Bronchial epithelial cell (primary cell): ENCODE measurements at regions not wholly inside any gene's neighbourhood (a gene's known extent, or its start where the extent isn't known, plus 50 kb on each side); places are given as distances from the start of the nearest gene placed in this dataset.

Source experiments
- DNase-seq: peaks from one replicate; pipeline ENCODE4 v3.0.0-alpha.2; 2010; ENCODE audit warnings: low read depth
- FAIRE-seq: peaks from 2 replicates; lab custom pipeline; 2011; peaks lifted over from hg19 to GRCh38; lab: Jason Lieb, UNC
- H3K27me3 ChIP-seq: 2 replicates; pipeline ENCODE4 v1.5.1; 2011; ENCODE audit warnings: low read length; ENCODE audit not compliant: control insufficient read depth, insufficient read depth
- H3K36me3 ChIP-seq: 2 replicates; pipeline ENCODE4 v1.5.1; 2011; ENCODE audit warnings: low read length; ENCODE audit not compliant: control insufficient read depth, insufficient read depth
- H3K4me3 ChIP-seq: 2 replicates; pipeline ENCODE4 v1.5.1; 2011; ENCODE audit warnings: mild to moderate bottlenecking, low read depth, low read length, control low read depth
- TF ChIP-seq, protein P1 (sequence below): IDR thresholded peaks from 2 replicates; pipeline ENCODE4 v1.5.1; 2011; ENCODE audit warnings: mild to moderate bottlenecking, moderate library complexity, low read length, control low read depth, inconsistent platforms; ENCODE audit not compliant: insufficient read depth, severe bottlenecking

DNA sequence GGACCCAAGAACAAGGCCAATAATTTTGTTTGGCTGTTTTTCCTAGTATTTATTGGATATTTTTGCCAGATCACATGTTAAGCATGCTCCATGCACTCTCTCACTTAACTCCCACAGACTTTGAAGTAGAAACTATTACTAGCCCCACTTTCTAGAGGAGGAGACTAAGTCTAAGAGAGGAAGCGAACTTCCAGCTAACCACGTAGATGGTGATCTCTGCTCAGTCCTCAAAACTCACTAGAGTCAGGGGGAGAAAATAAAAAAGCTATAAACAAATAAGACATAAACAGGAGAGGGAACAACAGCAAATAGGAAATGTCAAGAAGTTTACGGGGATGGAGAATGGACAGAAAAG, 481.0 kb upstream of the PROK2 start:
- TF ChIP-seq, protein P1, sequence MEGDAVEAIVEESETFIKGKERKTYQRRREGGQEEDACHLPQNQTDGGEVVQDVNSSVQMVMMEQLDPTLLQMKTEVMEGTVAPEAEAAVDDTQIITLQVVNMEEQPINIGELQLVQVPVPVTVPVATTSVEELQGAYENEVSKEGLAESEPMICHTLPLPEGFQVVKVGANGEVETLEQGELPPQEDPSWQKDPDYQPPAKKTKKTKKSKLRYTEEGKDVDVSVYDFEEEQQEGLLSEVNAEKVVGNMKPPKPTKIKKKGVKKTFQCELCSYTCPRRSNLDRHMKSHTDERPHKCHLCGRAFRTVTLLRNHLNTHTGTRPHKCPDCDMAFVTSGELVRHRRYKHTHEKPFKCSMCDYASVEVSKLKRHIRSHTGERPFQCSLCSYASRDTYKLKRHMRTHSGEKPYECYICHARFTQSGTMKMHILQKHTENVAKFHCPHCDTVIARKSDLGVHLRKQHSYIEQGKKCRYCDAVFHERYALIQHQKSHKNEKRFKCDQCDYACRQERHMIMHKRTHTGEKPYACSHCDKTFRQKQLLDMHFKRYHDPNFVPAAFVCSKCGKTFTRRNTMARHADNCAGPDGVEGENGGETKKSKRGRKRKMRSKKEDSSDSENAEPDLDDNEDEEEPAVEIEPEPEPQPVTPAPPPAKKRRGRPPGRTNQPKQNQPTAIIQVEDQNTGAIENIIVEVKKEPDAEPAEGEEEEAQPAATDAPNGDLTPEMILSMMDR: no peak

DNA sequence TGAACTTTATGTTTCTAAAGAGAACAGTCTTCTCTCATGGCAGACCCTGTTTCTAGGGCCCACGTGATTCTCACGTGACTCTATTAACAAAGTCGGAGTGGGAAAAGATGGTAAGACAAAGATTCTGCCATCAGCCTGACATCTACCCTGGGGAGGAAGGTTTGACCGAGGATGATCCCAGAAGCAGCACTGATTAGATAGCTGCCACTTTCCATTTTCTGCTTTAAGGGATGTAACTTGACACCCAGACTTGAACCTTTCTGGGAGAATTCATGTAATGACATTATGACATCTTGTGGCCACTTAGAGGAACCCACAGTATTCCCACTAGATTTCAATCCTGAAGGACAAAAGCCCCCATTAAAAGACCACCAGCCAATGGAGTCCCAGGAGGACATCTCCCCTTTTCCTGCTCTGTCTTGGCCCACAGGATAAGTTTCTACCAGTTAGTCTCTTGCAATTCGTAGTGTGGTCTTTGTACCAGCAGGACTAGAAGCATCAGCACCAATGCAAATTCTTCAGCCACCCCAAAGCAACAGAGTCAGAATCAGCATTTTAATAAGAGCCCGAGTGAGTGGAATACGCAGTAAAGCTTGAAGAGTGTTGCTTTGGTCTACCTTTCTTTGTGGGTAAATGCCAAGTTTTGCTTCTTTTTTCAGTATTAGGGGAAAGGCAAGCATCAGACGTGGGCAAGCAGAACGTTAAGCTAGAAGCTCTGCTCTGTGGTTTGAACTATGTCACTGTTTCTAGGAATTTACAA, 480.5 kb upstream of the PROK2 start:
- FAIRE-seq: no peak
- H3K36me3 ChIP-seq: no peaks in the 10 kb centered on the region
- TF ChIP-seq, protein P1: no peak
- peak; percentile 12 for DNase-seq
- H3K4me3 ChIP-seq: no peak overlapping the region
- H3K27me3 ChIP-seq: peaks cover 2% of the 10 kb centered on the region

More for the DNA sequence above, 481.0 kb upstream of the PROK2 start:
- Histone ChIP-seq H3K36me3 (no peaks in the 10 kb centered on the region), H3K4me3 (no peak overlapping the region), H3K27me3 (peaks cover 2% of the 10 kb centered on the region)
- DNase-seq (no peak), FAIRE-seq (no peak)

DNA sequence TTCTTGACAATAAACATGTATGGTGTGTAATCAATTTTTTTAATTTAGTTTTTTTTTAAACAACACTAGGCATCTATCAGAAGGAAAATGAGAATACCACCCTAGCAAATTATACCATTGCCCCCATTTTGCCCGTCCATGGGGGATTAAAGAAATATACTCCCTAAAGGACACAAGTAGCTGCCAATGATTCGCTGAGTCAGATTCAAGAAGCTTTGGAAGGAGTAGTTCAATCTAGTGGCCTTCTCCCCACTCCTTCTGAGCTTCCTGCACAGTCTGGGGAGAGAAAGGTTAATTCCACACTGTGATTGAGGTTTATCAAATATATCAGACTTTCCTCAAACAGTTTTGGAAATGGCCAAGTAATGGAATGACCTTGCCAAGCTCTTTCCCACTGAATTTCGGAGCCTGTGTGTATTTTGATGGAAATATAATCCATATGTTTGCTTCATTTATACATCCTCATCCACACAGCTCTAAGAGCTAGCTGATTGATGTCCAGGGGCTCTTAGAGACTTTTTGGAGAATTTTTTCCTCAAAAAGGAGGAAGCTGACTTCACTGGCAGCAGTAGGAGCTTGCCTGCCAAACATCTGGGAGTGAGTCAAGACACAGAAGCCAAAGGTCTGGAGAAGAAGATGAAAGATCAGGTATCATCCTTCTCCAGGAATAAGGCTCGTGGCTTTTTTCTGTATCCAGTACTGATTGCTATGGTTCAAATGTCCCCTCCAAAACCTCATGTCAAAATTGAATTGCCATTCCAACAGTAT, 478.5 kb upstream of the PROK2 start:
- H3K4me3 ChIP-seq: no peak overlapping the region
- TF ChIP-seq, protein P1: no peak
- H3K27me3 ChIP-seq: peaks cover 12% of the 10 kb centered on the region
- DNase-seq (no peak), FAIRE-seq (no peak)
- H3K36me3 ChIP-seq: no peaks in the 10 kb centered on the region

DNA sequence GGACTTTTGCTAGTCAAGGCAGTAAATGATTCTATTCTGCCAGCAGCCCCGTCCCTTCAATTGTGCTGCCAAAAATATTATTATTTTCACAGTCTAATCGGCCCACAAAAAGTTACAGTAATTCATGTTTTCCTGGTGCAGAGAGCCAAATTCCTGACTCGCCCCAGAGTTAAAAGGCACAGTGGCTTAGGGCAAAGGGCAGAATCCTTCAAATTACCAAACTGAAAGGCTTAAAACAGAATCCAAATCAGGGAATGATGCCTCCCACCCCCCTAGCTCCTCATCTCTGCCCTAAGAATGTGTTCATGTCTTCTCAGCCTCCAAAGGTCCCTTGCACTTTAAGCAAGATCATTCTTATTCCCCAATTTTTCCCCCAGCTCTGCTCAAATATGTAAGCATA, 477.8 kb upstream of the PROK2 start:
- TF ChIP-seq, protein P1: no peak
- Histone ChIP-seq H3K36me3 (no peaks in the 10 kb centered on the region), H3K27me3 (peaks cover 13% of the 10 kb centered on the region), H3K4me3 (no peak overlapping the region)
- DNase-seq: no peak
- no peak for FAIRE-seq

DNA sequence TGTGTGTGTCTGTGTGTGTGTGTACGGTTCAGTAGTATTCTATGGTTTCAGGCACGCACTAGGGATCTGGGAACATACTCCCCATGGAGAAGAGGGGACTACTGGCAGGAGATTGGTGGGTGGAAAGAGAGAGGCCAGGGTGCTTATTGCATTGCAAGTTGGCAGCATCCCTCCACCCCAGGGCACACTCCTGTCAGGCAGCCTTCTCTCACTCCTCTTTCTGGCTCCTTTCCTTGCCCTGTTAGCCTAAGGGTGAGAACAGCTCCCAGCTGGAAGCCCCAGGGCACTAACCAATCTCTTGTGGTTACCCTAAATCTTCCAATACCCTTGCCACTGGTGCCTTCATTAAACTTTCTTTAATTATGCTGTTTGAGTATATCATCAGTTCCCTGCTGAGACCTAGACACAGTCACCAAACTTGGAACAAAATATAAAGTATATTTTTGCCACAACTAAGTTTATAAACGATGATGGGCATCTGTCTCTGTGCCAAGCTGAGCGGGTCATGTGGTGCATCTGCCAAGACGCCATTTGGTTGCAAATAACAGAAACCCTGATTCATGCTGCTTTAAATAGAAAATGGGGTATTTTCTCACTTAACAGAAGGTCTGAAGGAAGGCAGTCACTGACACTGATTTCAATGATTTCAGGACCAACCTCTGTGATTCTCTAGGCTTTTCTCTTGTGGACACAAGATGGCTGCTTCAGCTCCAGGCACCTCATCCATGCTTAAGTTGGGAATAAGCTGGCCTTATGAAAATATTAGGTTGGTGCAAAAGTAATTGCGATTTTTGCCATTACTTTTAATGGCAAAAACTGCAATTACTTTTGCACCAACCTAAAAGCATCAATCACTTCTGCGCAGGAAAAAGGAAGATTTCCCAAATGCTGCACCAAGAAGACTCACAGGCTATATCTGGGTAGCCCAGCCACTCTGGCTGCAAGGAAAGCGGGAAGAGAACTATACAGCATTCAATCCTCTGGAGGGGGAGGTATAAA, 476.9 kb upstream of the PROK2 start:
- peaks cover 15% of the 10 kb centered on the region for H3K27me3 ChIP-seq
- H3K4me3 ChIP-seq: no peak overlapping the region
- TF ChIP-seq, protein P1: no peak
- DNase-seq (no peak), FAIRE-seq (no peak)
- H3K36me3 ChIP-seq: no peaks in the 10 kb centered on the region
